Lower leg skin (tissue), 3 donors: ENCODE measurements at regions not wholly inside any gene's neighbourhood (a gene's known extent, or its start where the extent isn't known, plus 50 kb on each side); places are given as distances from the start of the nearest gene placed in this dataset.

Experiments used
- POLR2A ChIP-seq, 2 donors: fragments of 450-650 bp; IDR thresholded peaks; one replicate each; pipeline ENCODE4 v1.6.1; 2016 to 2017; ENCODE audit warnings: antibody characterized with exemption in 2 of 2, mild to moderate bottlenecking in 1 of 2, moderate library complexity in 1 of 2
- TF ChIP-seq, protein P1 (sequence below), 3 donors: fragments of 450-650 bp; IDR thresholded peaks; one replicate each; pipeline ENCODE4 v1.5.1; 2016; ENCODE audit warnings: antibody characterized with exemption in 3 of 3, mild to moderate bottlenecking in 3 of 3, moderate library complexity in 2 of 3

DNA sequence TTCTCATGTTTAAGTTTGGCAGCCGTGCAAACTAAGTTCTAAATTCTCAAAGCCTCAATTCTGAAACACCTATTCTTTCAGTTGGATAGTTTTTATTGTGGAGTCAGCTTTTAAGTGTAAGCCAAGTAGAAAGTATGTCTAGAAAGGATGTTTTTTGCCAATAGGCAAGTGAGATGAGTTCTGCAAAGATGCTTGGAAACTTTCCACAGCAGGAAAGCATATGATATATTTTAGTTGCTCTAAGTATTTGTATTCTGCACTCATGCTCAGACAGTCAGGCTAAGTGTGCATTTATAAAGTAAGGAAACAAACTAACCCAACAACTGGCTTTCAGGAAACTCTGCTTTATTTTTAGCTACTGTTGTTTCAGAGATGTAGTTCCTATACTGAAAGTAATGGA is 67.3 kb upstream of the CDH18 start:
- TF ChIP-seq, protein P1, sequence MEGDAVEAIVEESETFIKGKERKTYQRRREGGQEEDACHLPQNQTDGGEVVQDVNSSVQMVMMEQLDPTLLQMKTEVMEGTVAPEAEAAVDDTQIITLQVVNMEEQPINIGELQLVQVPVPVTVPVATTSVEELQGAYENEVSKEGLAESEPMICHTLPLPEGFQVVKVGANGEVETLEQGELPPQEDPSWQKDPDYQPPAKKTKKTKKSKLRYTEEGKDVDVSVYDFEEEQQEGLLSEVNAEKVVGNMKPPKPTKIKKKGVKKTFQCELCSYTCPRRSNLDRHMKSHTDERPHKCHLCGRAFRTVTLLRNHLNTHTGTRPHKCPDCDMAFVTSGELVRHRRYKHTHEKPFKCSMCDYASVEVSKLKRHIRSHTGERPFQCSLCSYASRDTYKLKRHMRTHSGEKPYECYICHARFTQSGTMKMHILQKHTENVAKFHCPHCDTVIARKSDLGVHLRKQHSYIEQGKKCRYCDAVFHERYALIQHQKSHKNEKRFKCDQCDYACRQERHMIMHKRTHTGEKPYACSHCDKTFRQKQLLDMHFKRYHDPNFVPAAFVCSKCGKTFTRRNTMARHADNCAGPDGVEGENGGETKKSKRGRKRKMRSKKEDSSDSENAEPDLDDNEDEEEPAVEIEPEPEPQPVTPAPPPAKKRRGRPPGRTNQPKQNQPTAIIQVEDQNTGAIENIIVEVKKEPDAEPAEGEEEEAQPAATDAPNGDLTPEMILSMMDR (IDR thresholded peaks at IDR 0.05), result no peak
- TF ChIP-seq POLR2A (IDR thresholded peaks at IDR 0.05), result no peak
